ENCODE measurements at regions not wholly inside any gene's neighbourhood (a gene's known extent, or its start where the extent isn't known, plus 50 kb on each side); places are given as distances from the start of the nearest gene placed in this dataset.

- no peak for DNase-seq (ENCODE audit: low read depth)
Measured at GRCh38 chr5:31048282-31049270, 144.9 kb upstream of the CDH6 start.

GRCh38 chr5:31047621-31048020, 145.9 kb upstream of the CDH6 start:
- DNase-seq (ENCODE audit: low read depth): no peak

- no peak for DNase-seq (ENCODE audit: low read depth)
Measured at GRCh38 chr5:31047007-31047406, 146.5 kb upstream of the CDH6 start.

GRCh38 chr5:31036411-31036810, 157.1 kb upstream of the CDH6 start:
- DNase-seq (ENCODE audit: low read depth): peak; percentile 16

- DNase-seq (ENCODE audit: low read depth): no peak
Measured at GRCh38 chr5:31033295-31033694, 160.2 kb upstream of the CDH6 start.

- no peak for DNase-seq (ENCODE audit: low read depth)
Measured at GRCh38 chr5:31029925-31030324, 163.6 kb upstream of the CDH6 start.

GRCh38 chr5:31027721-31028120, 165.8 kb upstream of the CDH6 start:
- no peak for DNase-seq (ENCODE audit: low read depth)

GRCh38 chr5:31023105-31023504, 170.4 kb upstream of the CDH6 start:
- DNase-seq (ENCODE audit: low read depth): peak; percentile 19

- DNase-seq (ENCODE audit: low read depth): peak; percentile 18
Measured at GRCh38 chr5:31021181-31021624, 172.3 kb upstream of the CDH6 start.

GRCh38 chr5:31008231-31008630, 185.3 kb upstream of the CDH6 start:
- no peak for DNase-seq (ENCODE audit: low read depth)

- no peak for DNase-seq (ENCODE audit: low read depth)
Measured at GRCh38 chr5:31007672-31008071, 185.8 kb upstream of the CDH6 start.

- no peak for DNase-seq (ENCODE audit: low read depth)
Measured at GRCh38 chr5:31000287-31000686, 193.2 kb upstream of the CDH6 start.

GRCh38 chr5:30997681-30998080, 195.8 kb upstream of the CDH6 start:
- no peak for DNase-seq (ENCODE audit: low read depth)

- DNase-seq (ENCODE audit: low read depth): no peak
Measured at GRCh38 chr5:30994902-30995301, 198.6 kb upstream of the CDH6 start.

- no peak for DNase-seq (ENCODE audit: low read depth)
Measured at GRCh38 chr5:30994176-30994575, 199.3 kb upstream of the CDH6 start.

- DNase-seq (ENCODE audit: low read depth): no peak
Measured at GRCh38 chr5:30991462-30991861, 202.0 kb upstream of the CDH6 start.

- DNase-seq (ENCODE audit: low read depth): peak; percentile 13
Measured at GRCh38 chr5:30981576-30981975, 211.9 kb upstream of the CDH6 start.

- no peak for DNase-seq (ENCODE audit: low read depth)
Measured at GRCh38 chr5:30968971-30969370, 224.5 kb upstream of the CDH6 start.

- no peak for DNase-seq (ENCODE audit: low read depth)
Measured at GRCh38 chr5:30960036-30960435, 233.4 kb upstream of the CDH6 start.

- no peak for DNase-seq (ENCODE audit: low read depth)
Measured at GRCh38 chr5:30959238-30959637, 234.2 kb upstream of the CDH6 start.

- no peak for DNase-seq (ENCODE audit: low read depth)
Measured at GRCh38 chr5:30957591-30957990, 235.9 kb upstream of the CDH6 start.

- no peak for DNase-seq (ENCODE audit: low read depth)
Measured at GRCh38 chr5:30956251-30956650, 237.2 kb upstream of the CDH6 start.

- no peak for DNase-seq (ENCODE audit: low read depth)
Measured at GRCh38 chr5:30937070-30937469, 256.4 kb upstream of the CDH6 start.

GRCh38 chr5:30933599-30933998, 259.9 kb upstream of the CDH6 start:
- no peak for DNase-seq (ENCODE audit: low read depth)

Data from stromal cell of bone marrow (primary cell).